Endothelial cell of umbilical vein (primary cell): ENCODE measurements at regions not wholly inside any gene's neighbourhood (a gene's known extent, or its start where the extent isn't known, plus 50 kb on each side); places are given as distances from the start of the nearest gene placed in this dataset.

Experiments used
- BruUV-seq: library from RNA; stranded (reverse); fragments of 400-500 nt; replicated peaks from 2 replicates; lab custom pipeline; 2021; lab: Mats Ljungman, UMichigan
- CTCF ChIA-PET: fragments of 300-600, 350-600 bp; sonication (Branson Sonifier 250); formaldehyde crosslinking; loops from one replicate; lab custom pipeline; 2021; ENCODE audit warnings: antibody characterized with exemption, inconsistent platforms; lab: Charles Lee
- POLR2A ChIA-PET: fragments of 300-600, 350-600 bp; sonication (Branson Sonifier 250); formaldehyde crosslinking; loops from one replicate; lab custom pipeline; 2021; ENCODE audit warnings: antibody characterized with exemption, inconsistent platforms; lab: Charles Lee
- DNase-seq: peaks from one replicate; pipeline ENCODE4 v3.0.0-alpha.2; 2011; ENCODE audit warnings: low read depth, low spot score
- FAIRE-seq: peaks from 2 replicates; lab custom pipeline; 2011; peaks lifted over from hg19 to GRCh38; lab: Jason Lieb, UNC
- H2AFZ ChIP-seq: 2 replicates; pipeline ENCODE4 v1.6.0; 2012; ENCODE audit warnings: low read depth, low read length, control low read depth, inconsistent platforms
- H3K27ac ChIP-seq: 2 replicates; pipeline ENCODE4 v1.5.1; 2011; ENCODE audit warnings: low read depth, mild to moderate bottlenecking, control low read depth, low read length, moderate library complexity; ENCODE audit not compliant: insufficient read depth
- H3K27me3 ChIP-seq, 2 experiments: 2 replicates each; pipeline versions ENCODE4 v1.6.0 to v1.6.1; 2011; ENCODE audit warnings: low read length in 2 of 2, mixed read lengths in 1 of 2; ENCODE audit not compliant: control insufficient read depth in 2 of 2, insufficient read depth in 2 of 2
- H3K36me3 ChIP-seq, 2 experiments: 2 replicates in 1 of 2; 3 replicates in 1 of 2; pipeline ENCODE4 v1.5.1; 2011; ENCODE audit warnings: low read length in 2 of 2, mild to moderate bottlenecking in 1 of 2, moderate library complexity in 1 of 2; ENCODE audit not compliant: control insufficient read depth in 2 of 2, insufficient read depth in 2 of 2; ENCODE audit errors: extremely low read depth in 1 of 2
- H3K4me1 ChIP-seq: 3 replicates; pipeline ENCODE4 v1.5.1; 2011; ENCODE audit warnings: mild to moderate bottlenecking, low read length; ENCODE audit not compliant: control insufficient read depth, insufficient read depth; ENCODE audit errors: extremely low read depth
- H3K4me2 ChIP-seq: 2 replicates; pipeline ENCODE4 v1.6.1; 2011; ENCODE audit warnings: low read length, control low read depth, mixed read lengths; ENCODE audit not compliant: insufficient read depth
- H3K4me3 ChIP-seq, 3 experiments: fragments of 200-600 bp in 1 of 3; sonication (generic), shearing (Covaris generic) in 1 of 3; replicated peaks in 1 of 3; 2 replicates each; pipeline ENCODE4 v1.5.1; 2011 to 2016; ENCODE audit warnings: control low read depth in 3 of 3, low read length in 3 of 3, mild to moderate bottlenecking in 2 of 3, inconsistent platforms in 1 of 3, low read depth in 1 of 3, moderate library complexity in 1 of 3; ENCODE audit not compliant: insufficient read depth in 1 of 3
- H3K79me2 ChIP-seq: 2 replicates; pipeline ENCODE4 v1.6.0; 2012; ENCODE audit warnings: low read length, inconsistent platforms; ENCODE audit not compliant: control insufficient read depth, insufficient read depth
- H3K9ac ChIP-seq: replicated peaks from 2 replicates; pipeline ENCODE3; 2011; ENCODE audit warnings: low read length, control low read depth; ENCODE audit not compliant: insufficient read depth; ENCODE audit errors: extremely low read depth
- H3K9me1 ChIP-seq: replicated peaks from 3 replicates; pipeline ENCODE4 v1.6.0; 2011; ENCODE audit warnings: mild to moderate bottlenecking, low read length; ENCODE audit not compliant: control insufficient read depth, insufficient read depth; ENCODE audit errors: extremely low read depth
- H3K9me3 ChIP-seq: replicated peaks from 2 replicates; pipeline ENCODE4 v1.5.1; 2012; ENCODE audit warnings: low read length, inconsistent platforms; ENCODE audit not compliant: control insufficient read depth, insufficient read depth
- H4K20me1 ChIP-seq: replicated peaks from 2 replicates; pipeline ENCODE3; 2011; ENCODE audit warnings: mild to moderate bottlenecking, low read length; ENCODE audit not compliant: control insufficient read depth, insufficient read depth; ENCODE audit errors: extremely low read depth
- EZH2 ChIP-seq: IDR thresholded peaks from 2 replicates; pipeline ENCODE4 v1.6.1; 2012; ENCODE audit warnings: borderline replicate concordance, low read depth, mild to moderate bottlenecking, moderate library complexity, low read length, inconsistent platforms; ENCODE audit not compliant: severe bottlenecking
- FOS ChIP-seq: IDR thresholded peaks from 2 replicates; pipeline ENCODE4 v1.6.1; 2011; ENCODE audit warnings: mild to moderate bottlenecking, low read length, moderate library complexity, borderline replicate concordance; ENCODE audit not compliant: insufficient read depth
- GATA2 ChIP-seq: IDR thresholded peaks from 2 replicates; pipeline ENCODE4 v1.7.0; 2011; ENCODE audit warnings: low read depth, mild to moderate bottlenecking, moderate library complexity, mixed read lengths, low read length; ENCODE audit not compliant: insufficient read length, insufficient read depth
- JUN ChIP-seq: IDR thresholded peaks from 2 replicates; pipeline ENCODE4 v1.6.1; 2011; ENCODE audit warnings: borderline replicate concordance, low read depth; ENCODE audit not compliant: insufficient read length, insufficient read depth
- MYC ChIP-seq: IDR thresholded peaks from one replicate; pipeline ENCODE4 v1.6.1; 2011; ENCODE audit warnings: mild to moderate bottlenecking, low read depth, low read length
- POLR2A ChIP-seq: IDR thresholded peaks from 2 replicates; pipeline ENCODE4 v1.6.1; 2012; ENCODE audit warnings: low read depth, mild to moderate bottlenecking, control low read depth, low read length
- POLR2AphosphoS5 ChIP-seq: IDR thresholded peaks from 2 replicates; pipeline ENCODE4 v1.6.1; 2012; ENCODE audit warnings: low read depth, mild to moderate bottlenecking, control low read depth, low read length, moderate library complexity; ENCODE audit not compliant: insufficient read depth
- dilution Hi-C: fragments of 300-500 bp; cut with MboI; formaldehyde crosslinking; loops from one replicate; pipeline ENCODE4 v1.15.0; 2019; ENCODE audit warnings: low sequenced_read_pairs; ENCODE audit not compliant: extremely low pct_ligation_motif_present
- intact Hi-C: fragments of 100-400 bp; cut with micrococcal nuclease; formaldehyde crosslinking; loops from one replicate; pipeline ENCODE4 v1.10.0; 2022
- TF ChIP-seq, protein P1 (sequence below), 2 donors: IDR thresholded peaks; 1 replicate in 1 of 2; 2 replicates in 1 of 2; pipeline ENCODE4 v1.5.1; 2011; ENCODE audit warnings: low read length in 2 of 2, mild to moderate bottlenecking in 2 of 2, moderate library complexity in 2 of 2, control low read depth in 1 of 2, inconsistent platforms in 1 of 2, low read depth in 1 of 2; ENCODE audit not compliant: insufficient read depth in 1 of 2; ENCODE audit errors: extremely low read depth in 1 of 2
- TF ChIP-seq, protein P2 (sequence below): IDR thresholded peaks from 2 replicates; pipeline ENCODE4 v1.6.1; 2011; ENCODE audit not compliant: insufficient read depth, insufficient read length

DNA sequence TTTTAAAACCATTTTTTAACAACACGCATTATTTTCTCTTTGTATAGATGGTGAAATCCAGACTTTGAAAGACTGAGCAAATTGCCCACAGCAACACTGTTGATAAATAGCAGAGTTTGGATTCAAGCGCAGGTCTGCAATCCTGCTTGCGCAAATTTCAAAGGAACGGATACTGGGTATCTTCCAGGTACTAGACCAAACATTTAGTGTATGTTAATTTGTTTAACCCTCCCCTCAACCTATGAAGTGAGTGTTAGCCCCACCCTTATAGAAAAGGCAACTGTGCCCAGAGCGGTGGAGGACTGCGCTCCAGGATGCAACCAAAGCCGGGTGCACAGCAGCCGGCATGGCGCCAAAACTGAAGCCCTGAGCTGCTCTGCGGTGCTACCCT is 103.8 kb downstream of the CPN2 start:
- H2AFZ ChIP-seq, result no peak overlapping the region
- no peaks in the 10 kb centered on the region for H3K36me3 ChIP-seq
- H3K4me2 ChIP-seq, result no peak overlapping the region
- H3K4me3 ChIP-seq, result no peak overlapping the region
- no peak for FAIRE-seq
- no peaks in the 10 kb centered on the region for H3K79me2 ChIP-seq
- H4K20me1 ChIP-seq, result no peaks in the 10 kb centered on the region
- BruUV-seq, result no TSS peak
- H3K4me1 ChIP-seq, result no peaks in the 10 kb centered on the region
- intact Hi-C loops, result no loop called here
- ChIA-PET POLR2A (no interaction called here), CTCF (interaction anchor here (0.6 to 2.6 kb wide), 3 partner anchors 13 to 68 kb away, joined by 3 to 8 read pairs (median 3); no protein-coding TSS in a partner anchor)
- dilution Hi-C loops, result no loop called here
- no peak overlapping the region for H3K27ac ChIP-seq
- DNase-seq, result no peak
- H3K9ac ChIP-seq, result no peak overlapping the region
- TF ChIP-seq MYC (no peak), FOS (no peak), JUN (no peak), GATA2 (no peak), POLR2A (no peak), EZH2 (no peak), POLR2AphosphoS5 (no peak)
- TF ChIP-seq, protein P1, sequence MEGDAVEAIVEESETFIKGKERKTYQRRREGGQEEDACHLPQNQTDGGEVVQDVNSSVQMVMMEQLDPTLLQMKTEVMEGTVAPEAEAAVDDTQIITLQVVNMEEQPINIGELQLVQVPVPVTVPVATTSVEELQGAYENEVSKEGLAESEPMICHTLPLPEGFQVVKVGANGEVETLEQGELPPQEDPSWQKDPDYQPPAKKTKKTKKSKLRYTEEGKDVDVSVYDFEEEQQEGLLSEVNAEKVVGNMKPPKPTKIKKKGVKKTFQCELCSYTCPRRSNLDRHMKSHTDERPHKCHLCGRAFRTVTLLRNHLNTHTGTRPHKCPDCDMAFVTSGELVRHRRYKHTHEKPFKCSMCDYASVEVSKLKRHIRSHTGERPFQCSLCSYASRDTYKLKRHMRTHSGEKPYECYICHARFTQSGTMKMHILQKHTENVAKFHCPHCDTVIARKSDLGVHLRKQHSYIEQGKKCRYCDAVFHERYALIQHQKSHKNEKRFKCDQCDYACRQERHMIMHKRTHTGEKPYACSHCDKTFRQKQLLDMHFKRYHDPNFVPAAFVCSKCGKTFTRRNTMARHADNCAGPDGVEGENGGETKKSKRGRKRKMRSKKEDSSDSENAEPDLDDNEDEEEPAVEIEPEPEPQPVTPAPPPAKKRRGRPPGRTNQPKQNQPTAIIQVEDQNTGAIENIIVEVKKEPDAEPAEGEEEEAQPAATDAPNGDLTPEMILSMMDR (IDR thresholded peaks at IDR 0.05; ENCODE audit: extremely low read depth in 1 of 2, insufficient read depth in 1 of 2, low read depth in 1 of 2, low read length in 2 of 2), result no peak
- TF ChIP-seq, protein P2, sequence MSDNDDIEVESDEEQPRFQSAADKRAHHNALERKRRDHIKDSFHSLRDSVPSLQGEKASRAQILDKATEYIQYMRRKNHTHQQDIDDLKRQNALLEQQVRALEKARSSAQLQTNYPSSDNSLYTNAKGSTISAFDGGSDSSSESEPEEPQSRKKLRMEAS, result no peak
- H3K9me3 ChIP-seq, result no peaks in the 10 kb centered on the region
- no peaks in the 10 kb centered on the region for H3K27me3 ChIP-seq
- H3K9me1 ChIP-seq, result no peaks in the 10 kb centered on the region
